PFSK-1 (cell line): ENCODE measurements at regions not wholly inside any gene's neighbourhood (a gene's known extent, or its start where the extent isn't known, plus 50 kb on each side); places are given as distances from the start of the nearest gene placed in this dataset.

Experiments
- FOXP2 ChIP-seq: optimal IDR thresholded peaks from 2 replicates; pipeline ENCODE3; 2011; ENCODE audit warnings: borderline replicate concordance, control low read depth, inconsistent platforms; ENCODE audit not compliant: insufficient read depth; ENCODE audit errors: extremely low read length, extremely low read depth
- POLR2AphosphoS5 ChIP-seq: IDR thresholded peaks from 2 replicates; pipeline ENCODE4 v1.6.1; 2012; ENCODE audit warnings: low read depth, mild to moderate bottlenecking, control low read depth, low read length, moderate library complexity
- SIN3A ChIP-seq: IDR thresholded peaks from 2 replicates; pipeline ENCODE4 v1.6.1; 2012; ENCODE audit warnings: mild to moderate bottlenecking, low read length, moderate library complexity, borderline replicate concordance; ENCODE audit not compliant: insufficient read depth
- TAF1 ChIP-seq: IDR thresholded peaks from 2 replicates; pipeline ENCODE4 v1.6.1; 2012; ENCODE audit warnings: low read length, control low read depth, borderline replicate concordance; ENCODE audit not compliant: insufficient read depth
- TF ChIP-seq, protein P1 (sequence below), 2 experiments: IDR thresholded peaks; 2 replicates each; pipeline versions ENCODE4 v1.6.1 to v1.8.0; 2011 to 2012; ENCODE audit warnings: low read depth in 2 of 2, low read length in 2 of 2, control low read depth in 1 of 2, inconsistent platforms in 1 of 2, mild to moderate bottlenecking in 1 of 2, moderate library complexity in 1 of 2; ENCODE audit not compliant: insufficient read depth in 1 of 2

DNA sequence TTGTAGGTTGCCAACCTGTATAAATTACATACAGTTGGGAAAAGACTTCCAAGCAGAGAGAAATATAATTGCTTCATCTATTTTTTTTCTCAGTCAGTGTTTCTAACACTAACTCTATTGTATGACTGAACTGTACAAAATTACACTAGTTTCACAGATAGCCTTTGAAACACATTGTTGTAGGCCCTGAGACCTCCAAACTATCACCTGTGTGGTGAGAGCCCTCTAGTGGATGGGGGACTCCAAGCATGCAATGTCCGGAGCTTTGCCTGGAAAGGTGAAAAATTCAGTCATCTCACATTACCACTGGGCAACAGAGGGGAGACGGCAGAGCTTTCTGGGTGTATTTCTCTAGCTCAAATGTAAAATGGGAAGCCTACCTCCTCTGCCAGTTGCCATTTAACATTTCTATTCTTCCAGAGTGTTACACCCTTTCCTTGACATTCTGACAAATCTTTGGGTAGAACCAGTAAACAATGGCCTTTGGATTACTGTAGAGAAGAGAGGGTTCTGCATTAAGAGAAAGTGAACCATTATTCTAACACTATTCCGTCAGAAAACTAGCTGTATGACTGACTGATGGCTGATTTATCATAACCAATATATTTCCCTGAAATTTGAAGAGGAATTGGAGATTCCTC, 212.2 kb downstream of the LYPLAL1 start:
- TF ChIP-seq, protein P1, sequence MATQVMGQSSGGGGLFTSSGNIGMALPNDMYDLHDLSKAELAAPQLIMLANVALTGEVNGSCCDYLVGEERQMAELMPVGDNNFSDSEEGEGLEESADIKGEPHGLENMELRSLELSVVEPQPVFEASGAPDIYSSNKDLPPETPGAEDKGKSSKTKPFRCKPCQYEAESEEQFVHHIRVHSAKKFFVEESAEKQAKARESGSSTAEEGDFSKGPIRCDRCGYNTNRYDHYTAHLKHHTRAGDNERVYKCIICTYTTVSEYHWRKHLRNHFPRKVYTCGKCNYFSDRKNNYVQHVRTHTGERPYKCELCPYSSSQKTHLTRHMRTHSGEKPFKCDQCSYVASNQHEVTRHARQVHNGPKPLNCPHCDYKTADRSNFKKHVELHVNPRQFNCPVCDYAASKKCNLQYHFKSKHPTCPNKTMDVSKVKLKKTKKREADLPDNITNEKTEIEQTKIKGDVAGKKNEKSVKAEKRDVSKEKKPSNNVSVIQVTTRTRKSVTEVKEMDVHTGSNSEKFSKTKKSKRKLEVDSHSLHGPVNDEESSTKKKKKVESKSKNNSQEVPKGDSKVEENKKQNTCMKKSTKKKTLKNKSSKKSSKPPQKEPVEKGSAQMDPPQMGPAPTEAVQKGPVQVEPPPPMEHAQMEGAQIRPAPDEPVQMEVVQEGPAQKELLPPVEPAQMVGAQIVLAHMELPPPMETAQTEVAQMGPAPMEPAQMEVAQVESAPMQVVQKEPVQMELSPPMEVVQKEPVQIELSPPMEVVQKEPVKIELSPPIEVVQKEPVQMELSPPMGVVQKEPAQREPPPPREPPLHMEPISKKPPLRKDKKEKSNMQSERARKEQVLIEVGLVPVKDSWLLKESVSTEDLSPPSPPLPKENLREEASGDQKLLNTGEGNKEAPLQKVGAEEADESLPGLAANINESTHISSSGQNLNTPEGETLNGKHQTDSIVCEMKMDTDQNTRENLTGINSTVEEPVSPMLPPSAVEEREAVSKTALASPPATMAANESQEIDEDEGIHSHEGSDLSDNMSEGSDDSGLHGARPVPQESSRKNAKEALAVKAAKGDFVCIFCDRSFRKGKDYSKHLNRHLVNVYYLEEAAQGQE (IDR thresholded peaks at IDR 0.05; ENCODE audit: insufficient read depth in 1 of 2, low read depth in 2 of 2, low read length in 2 of 2), result no peak
- no peak for TF ChIP-seq SIN3A
- no peak for TF ChIP-seq FOXP2
- TF ChIP-seq TAF1, result no peak

DNA sequence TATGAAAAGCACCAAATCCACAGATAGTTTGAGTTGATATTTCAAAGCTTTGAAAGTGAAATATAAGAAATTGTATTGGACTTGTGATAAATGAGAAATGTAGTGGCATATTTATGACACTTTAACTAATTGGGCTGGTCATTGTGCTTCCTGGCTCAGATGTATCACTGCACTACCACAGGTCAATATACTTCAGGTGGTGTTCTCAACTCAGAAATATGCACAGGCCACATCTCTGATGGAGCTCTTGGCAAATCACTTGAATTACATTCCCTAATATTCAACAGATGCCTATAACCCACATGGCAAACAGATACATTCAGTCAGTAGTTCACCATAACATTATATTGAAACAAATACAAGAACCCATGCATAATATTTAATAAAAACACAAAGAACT, 209.6 kb downstream of the LYPLAL1 start:
- TF ChIP-seq SIN3A, result no peak
- no peak for TF ChIP-seq FOXP2
- TF ChIP-seq TAF1, result no peak
- TF ChIP-seq, protein P1 (IDR thresholded peaks at IDR 0.05; ENCODE audit: insufficient read depth in 1 of 2, low read depth in 2 of 2, low read length in 2 of 2), result no peak
- no peak for TF ChIP-seq POLR2AphosphoS5

DNA sequence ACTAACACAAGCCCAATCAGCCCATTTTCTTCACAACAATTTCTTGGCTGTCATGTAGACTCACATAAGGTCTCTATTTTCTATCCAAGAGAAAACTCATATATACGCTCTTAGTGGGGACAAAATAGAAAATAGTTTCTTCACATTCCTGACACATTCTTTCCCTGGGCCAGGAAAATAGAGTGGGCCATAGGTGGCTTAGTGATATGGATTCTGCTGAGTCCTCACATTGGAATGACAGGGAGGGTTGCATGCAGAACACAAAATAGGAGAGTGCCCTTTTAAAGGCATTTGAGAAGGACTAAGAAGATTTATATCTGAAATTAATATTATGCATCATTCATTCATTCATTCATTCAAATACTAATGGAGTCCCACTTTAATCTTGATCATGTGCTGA, 207.7 kb downstream of the LYPLAL1 start:
- TF ChIP-seq, protein P1 (IDR thresholded peaks at IDR 0.05; ENCODE audit: insufficient read depth in 1 of 2, low read depth in 2 of 2, low read length in 2 of 2), result no peak
- TF ChIP-seq POLR2AphosphoS5 (no peak), SIN3A (no peak), FOXP2 (no peak), TAF1 (no peak)

DNA sequence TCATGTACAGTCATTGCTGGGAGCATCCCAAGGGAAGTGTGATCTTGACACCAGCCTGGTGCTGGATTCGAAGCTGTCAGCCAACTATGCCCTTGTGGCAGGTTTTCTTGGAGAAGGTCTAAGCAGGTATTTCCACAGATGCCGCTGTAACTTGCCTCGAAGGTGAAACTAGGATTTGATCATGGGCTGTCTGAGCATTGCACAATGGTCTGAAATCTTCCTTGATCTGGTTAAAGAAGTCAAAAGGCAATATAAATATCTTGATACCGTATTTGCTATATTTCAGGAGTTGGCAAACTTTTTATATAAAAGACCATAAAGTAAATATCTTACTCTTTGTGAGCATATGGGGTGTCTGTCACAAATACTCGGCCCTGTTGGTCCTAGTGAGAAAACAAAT, 206.8 kb downstream of the LYPLAL1 start:
- TF ChIP-seq TAF1 (no peak), FOXP2 (no peak), SIN3A (no peak), POLR2AphosphoS5 (no peak)
- TF ChIP-seq, protein P1 (IDR thresholded peaks at IDR 0.05; ENCODE audit: insufficient read depth in 1 of 2, low read depth in 2 of 2, low read length in 2 of 2), result no peak

DNA sequence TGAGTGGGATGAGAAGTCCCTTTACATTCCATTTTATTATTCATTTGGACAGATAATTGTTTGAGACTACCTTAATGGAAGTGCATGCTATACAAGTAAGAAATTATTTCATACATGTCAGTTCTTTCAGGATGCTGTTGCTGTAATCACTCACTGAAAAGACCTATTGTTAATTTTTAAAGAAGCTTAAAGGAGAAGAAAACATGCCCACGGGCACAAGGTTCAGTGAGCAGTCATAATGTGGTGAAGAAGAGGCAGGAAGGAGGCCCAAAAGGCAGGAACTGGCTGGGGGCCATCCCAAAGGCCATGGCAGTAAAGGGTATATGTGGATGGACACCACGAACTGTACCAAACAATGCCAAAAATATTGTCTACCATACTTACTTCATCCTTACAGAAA, 206.0 kb downstream of the LYPLAL1 start:
- TF ChIP-seq, protein P1 (IDR thresholded peaks at IDR 0.05; ENCODE audit: insufficient read depth in 1 of 2, low read depth in 2 of 2, low read length in 2 of 2), result no peak
- TF ChIP-seq POLR2AphosphoS5 (no peak), SIN3A (no peak), TAF1 (no peak)
